HUES48 (cell line): ENCODE measurements at regions not wholly inside any gene's neighbourhood (a gene's known extent, or its start where the extent isn't known, plus 50 kb on each side); places are given as distances from the start of the nearest gene placed in this dataset.

Experiments
- H3K27ac ChIP-seq: one replicate; pipeline ENCODE4 v1.7.0; 2013; ENCODE audit warnings: low read depth, low read length, inconsistent platforms
- H3K27me3 ChIP-seq: 2 replicates; pipeline ENCODE4 v1.6.1; 2013; ENCODE audit warnings: mild to moderate bottlenecking, low read length; ENCODE audit not compliant: control insufficient read depth, insufficient read depth
- H3K36me3 ChIP-seq: 2 replicates; pipeline ENCODE4 v1.6.1; 2013; ENCODE audit warnings: low read length; ENCODE audit not compliant: control insufficient read depth, insufficient read depth
- H3K4me1 ChIP-seq: 2 replicates; pipeline ENCODE4 v1.6.1; 2013; ENCODE audit warnings: mild to moderate bottlenecking, low read length; ENCODE audit not compliant: control insufficient read depth, insufficient read depth
- H3K4me3 ChIP-seq: 2 replicates; pipeline ENCODE4 v1.5.1; 2013; ENCODE audit warnings: mild to moderate bottlenecking, low read depth, low read length
- H3K9ac ChIP-seq: 2 replicates; pipeline ENCODE4 v1.6.1; 2013; ENCODE audit warnings: mild to moderate bottlenecking, low read depth, low read length, moderate library complexity
- H3K9me3 ChIP-seq: 2 replicates; pipeline ENCODE4 v1.6.1; 2013; ENCODE audit warnings: low read length; ENCODE audit not compliant: control insufficient read depth, insufficient read depth

- H3K9me3 ChIP-seq: peaks cover 7% of the 10 kb centered on the region; the same call in 1 of the 2 replicates
- no peaks in the 10 kb centered on the region for H3K36me3 ChIP-seq
- no peak overlapping the region for H3K9ac ChIP-seq
- H3K27me3 ChIP-seq: no peaks in the 10 kb centered on the region
- no peak overlapping the region for H3K4me3 ChIP-seq
- no peak overlapping the region for H3K27ac ChIP-seq
- no peaks in the 10 kb centered on the region for H3K4me1 ChIP-seq
These were observed 115.9 kb downstream of the DLL1 start for GRCh38 chr6:170174771-170175643.

GRCh38 chr6:170174124-170174770 lies 116.6 kb downstream of the DLL1 start:
- Histone ChIP-seq H3K4me3 (no peak overlapping the region), H3K4me1 (no peaks in the 10 kb centered on the region), H3K27ac (no peak overlapping the region), H3K9ac (no peak overlapping the region), H3K36me3 (no peaks in the 10 kb centered on the region), H3K27me3 (no peaks in the 10 kb centered on the region), H3K9me3 (peaks cover 7% of the 10 kb centered on the region; the same call in 1 of the 2 replicates)

- no peaks in the 10 kb centered on the region for H3K27me3 ChIP-seq
- no peaks in the 10 kb centered on the region for H3K36me3 ChIP-seq
- H3K4me1 ChIP-seq: no peaks in the 10 kb centered on the region
- no peak overlapping the region for H3K4me3 ChIP-seq
- no peak overlapping the region for H3K9ac ChIP-seq
- H3K9me3 ChIP-seq: peaks cover 10% of the 10 kb centered on the region
- H3K27ac ChIP-seq: no peak overlapping the region
These were observed 117.5 kb downstream of the DLL1 start for GRCh38 chr6:170173335-170173881.

GRCh38 chr6:170172825-170173256 lies 118.0 kb downstream of the DLL1 start:
- H3K36me3 ChIP-seq: no peaks in the 10 kb centered on the region
- no peak overlapping the region for H3K4me3 ChIP-seq
- H3K27me3 ChIP-seq: no peaks in the 10 kb centered on the region

GRCh38 chr6:170172392-170172791 lies 118.5 kb downstream of the DLL1 start:
- H3K9ac ChIP-seq: no peak overlapping the region

More at GRCh38 chr6:170172825-170173256, 118.0 kb downstream of the DLL1 start:
- H3K9ac ChIP-seq: no peak overlapping the region
- H3K9me3 ChIP-seq: peaks cover 16% of the 10 kb centered on the region
- no peaks in the 10 kb centered on the region for H3K4me1 ChIP-seq
- H3K27ac ChIP-seq: no peak overlapping the region

DNA sequence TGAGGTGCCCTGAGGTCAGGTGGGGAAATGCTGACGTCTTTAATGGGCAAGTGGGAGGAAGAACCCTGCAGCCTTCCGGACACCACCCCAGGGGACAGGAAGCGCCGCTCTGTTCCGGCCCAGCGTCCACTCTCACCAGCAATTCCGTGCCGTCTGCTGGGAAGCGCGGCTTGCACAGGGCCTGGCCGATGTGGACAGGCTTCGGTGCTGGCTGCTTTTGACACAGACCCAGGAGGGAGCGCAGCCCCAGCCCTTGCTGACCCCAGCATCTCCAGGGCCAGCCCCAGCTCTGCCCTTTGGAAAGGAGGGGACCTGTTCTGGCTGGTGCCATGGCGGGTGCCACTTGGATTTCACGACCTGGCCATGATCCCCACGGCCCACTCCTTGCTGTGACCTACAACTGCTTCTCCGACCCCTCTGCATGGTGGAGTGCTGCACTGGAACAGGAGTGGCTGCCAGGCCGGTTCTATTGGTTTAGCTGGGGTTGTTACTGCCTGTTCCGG lies 123.2 kb downstream of the DLL1 start:
- H3K36me3 ChIP-seq: no peaks in the 10 kb centered on the region
- no peaks in the 10 kb centered on the region for H3K27me3 ChIP-seq
- no peaks in the 10 kb centered on the region for H3K4me1 ChIP-seq
- H3K27ac ChIP-seq: no peak overlapping the region
- no peak overlapping the region for H3K9ac ChIP-seq
- peaks cover 11% of the 10 kb centered on the region for H3K9me3 ChIP-seq
- H3K4me3 ChIP-seq: no peak overlapping the region

More at GRCh38 chr6:170172392-170172791, 118.5 kb downstream of the DLL1 start:
- Histone ChIP-seq H3K27me3 (no peaks in the 10 kb centered on the region), H3K27ac (no peak overlapping the region), H3K4me1 (no peaks in the 10 kb centered on the region), H3K9me3 (peaks cover 18% of the 10 kb centered on the region), H3K4me3 (no peak overlapping the region), H3K36me3 (no peaks in the 10 kb centered on the region)

GRCh38 chr6:170166511-170167122 lies 124.3 kb downstream of the DLL1 start:
- no peak overlapping the region for H3K9ac ChIP-seq
- H3K27ac ChIP-seq: no peak overlapping the region
- H3K4me3 ChIP-seq: no peak overlapping the region
- no peaks in the 10 kb centered on the region for H3K4me1 ChIP-seq
- no peaks in the 10 kb centered on the region for H3K36me3 ChIP-seq
- no peaks in the 10 kb centered on the region for H3K27me3 ChIP-seq
- peaks cover 11% of the 10 kb centered on the region for H3K9me3 ChIP-seq

GRCh38 chr6:170165471-170166117 lies 125.3 kb downstream of the DLL1 start:
- H3K4me1 ChIP-seq: no peaks in the 10 kb centered on the region
- H3K9ac ChIP-seq: no peak overlapping the region
- no peaks in the 10 kb centered on the region for H3K36me3 ChIP-seq
- no peaks in the 10 kb centered on the region for H3K27me3 ChIP-seq
- H3K27ac ChIP-seq: no peak overlapping the region
- H3K9me3 ChIP-seq: peaks cover 11% of the 10 kb centered on the region
- no peak overlapping the region for H3K4me3 ChIP-seq

DNA sequence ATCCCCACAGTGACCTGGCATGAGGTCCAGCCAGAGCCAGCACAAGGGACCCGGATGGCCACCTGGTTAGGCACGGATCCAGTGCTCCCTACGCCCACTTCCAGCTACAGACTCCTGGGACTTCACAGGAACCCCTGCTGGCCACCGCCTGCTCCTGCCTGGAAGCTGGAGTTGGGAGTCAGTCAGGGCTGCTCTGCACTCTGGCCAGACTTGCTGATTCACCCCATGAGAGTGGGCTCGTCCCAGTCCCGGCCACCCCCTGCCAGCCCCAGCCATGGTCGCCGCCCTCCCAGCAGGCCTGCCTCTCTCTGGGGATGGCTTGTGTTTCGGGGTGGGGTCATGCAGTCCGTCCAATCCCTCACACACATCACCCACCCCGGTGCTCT lies 125.8 kb downstream of the DLL1 start:
- H3K4me3 ChIP-seq: no peak overlapping the region
- H3K36me3 ChIP-seq: no peaks in the 10 kb centered on the region
- H3K27ac ChIP-seq: no peak overlapping the region
- H3K9me3 ChIP-seq: peaks cover 13% of the 10 kb centered on the region
- no peak overlapping the region for H3K9ac ChIP-seq
- no peaks in the 10 kb centered on the region for H3K27me3 ChIP-seq
- H3K4me1 ChIP-seq: no peaks in the 10 kb centered on the region

DNA sequence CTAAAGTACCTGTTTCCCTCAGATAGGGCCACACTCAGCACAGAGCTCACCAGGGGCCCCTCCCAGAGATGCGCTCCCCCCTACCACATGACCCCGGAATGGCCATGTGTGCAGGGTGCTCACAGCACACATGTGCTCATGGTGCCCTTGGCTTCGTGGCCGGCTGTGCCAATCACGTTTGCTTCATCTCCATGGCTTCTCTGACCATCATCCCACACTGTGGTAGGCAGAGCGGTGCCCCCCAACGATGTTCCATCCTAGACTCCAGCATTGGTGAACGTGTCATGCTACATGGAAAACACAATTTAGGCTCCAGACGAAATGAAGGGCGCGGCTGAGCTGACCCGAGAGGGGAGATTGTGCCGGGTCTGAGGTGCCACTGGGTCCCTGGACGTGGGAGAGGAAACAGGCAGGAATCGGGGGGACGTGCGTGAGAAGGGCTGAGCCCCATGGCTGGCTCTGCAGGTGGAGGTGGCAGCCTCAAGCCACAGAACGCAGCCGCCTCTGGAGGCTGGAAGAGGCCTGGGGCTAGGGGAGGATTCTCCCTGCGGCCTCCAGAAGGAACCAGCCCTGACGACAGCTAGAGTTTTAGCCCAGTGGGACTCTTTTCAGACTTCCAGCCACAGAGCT lies 126.5 kb downstream of the DLL1 start:
- H3K4me1 ChIP-seq: no peaks in the 10 kb centered on the region
- no peaks in the 10 kb centered on the region for H3K36me3 ChIP-seq
- H3K27ac ChIP-seq: no peak overlapping the region
- H3K9me3 ChIP-seq: peaks cover 14% of the 10 kb centered on the region
- no peaks in the 10 kb centered on the region for H3K27me3 ChIP-seq
- H3K4me3 ChIP-seq: no peak overlapping the region
- H3K9ac ChIP-seq: no peak overlapping the region
